Neural crest cell (in vitro differentiated cells): ENCODE measurements at regions not wholly inside any gene's neighbourhood (a gene's known extent, or its start where the extent isn't known, plus 50 kb on each side); places are given as distances from the start of the nearest gene placed in this dataset.

ENCODE experiments used
- DNase-seq: peaks from one replicate; pipeline ENCODE4 v3.0.0; 2021; ENCODE audit warnings: low read depth, mixed read lengths, low spot score
- H3K27ac Mint-ChIP-seq: one replicate; pipeline ENCODE4 v1.8.0; 2021; ENCODE audit warnings: mild to moderate bottlenecking, mixed read lengths; ENCODE audit not compliant: unreplicated experiment
- H3K27me3 Mint-ChIP-seq: 2 replicates; pipeline ENCODE4 v1.8.0; 2021; ENCODE audit warnings: low read depth, mild to moderate bottlenecking, mixed read lengths
- H3K36me3 Mint-ChIP-seq: 2 replicates; pipeline ENCODE4 v1.8.0; 2021; ENCODE audit warnings: low read depth, mild to moderate bottlenecking, mixed read lengths
- H3K4me1 Mint-ChIP-seq: 2 replicates; pipeline ENCODE4 v1.8.0; 2021; ENCODE audit warnings: mixed read lengths
- H3K4me3 Mint-ChIP-seq: one replicate; pipeline ENCODE4 v1.8.0; 2021; ENCODE audit warnings: mild to moderate bottlenecking, mixed read lengths
- H3K9me3 Mint-ChIP-seq: 2 replicates; pipeline ENCODE4 v1.8.0; 2021; ENCODE audit warnings: mixed read lengths
- CTCF ChIP-seq: fragments of 200-600 bp; sonication (generic); conservative IDR thresholded peaks from 2 replicates; pipeline ENCODE4 v1.5.0; 2021; ENCODE audit warnings: antibody characterized with exemption, mild to moderate bottlenecking

- peaks cover 7% of the 10 kb centered on the region for H3K9me3 Mint-ChIP-seq
- no peaks in the 10 kb centered on the region for H3K36me3 Mint-ChIP-seq
- H3K27me3 Mint-ChIP-seq, result no peaks in the 10 kb centered on the region
- H3K4me3 Mint-ChIP-seq, result no peak overlapping the region
- peaks cover 21% of the 10 kb centered on the region for H3K4me1 Mint-ChIP-seq
- DNase-seq, result no peak
- no peak for TF ChIP-seq CTCF
- H3K27ac Mint-ChIP-seq, result no peak overlapping the region
These were observed 327.8 kb upstream of the HAND2 start for GRCh38 chr4:173857828-173858227.

- Mint-ChIP-seq H3K27me3 (no peaks in the 10 kb centered on the region), H3K4me3 (no peak overlapping the region), H3K9me3 (peaks cover 9% of the 10 kb centered on the region), H3K27ac (no peak overlapping the region), H3K4me1 (peaks cover 17% of the 10 kb centered on the region), H3K36me3 (no peaks in the 10 kb centered on the region)
- no peak for TF ChIP-seq CTCF
- DNase-seq, result no peak
These were observed 325.0 kb upstream of the HAND2 start for GRCh38 chr4:173855015-173855414.

GRCh38 chr4:173852775-173853174 is 322.7 kb upstream of the HAND2 start:
- H3K4me3 Mint-ChIP-seq, result no peak overlapping the region
- no peak for DNase-seq
- H3K4me1 Mint-ChIP-seq, result no peaks in the 10 kb centered on the region
- no peaks in the 10 kb centered on the region for H3K27me3 Mint-ChIP-seq
- H3K9me3 Mint-ChIP-seq, result peaks cover 6% of the 10 kb centered on the region
- H3K36me3 Mint-ChIP-seq, result no peaks in the 10 kb centered on the region
- no peak overlapping the region for H3K27ac Mint-ChIP-seq
- TF ChIP-seq CTCF, result no peak

GRCh38 chr4:173845580-173845979 is 315.6 kb upstream of the HAND2 start:
- Mint-ChIP-seq H3K27me3 (no peaks in the 10 kb centered on the region), H3K27ac (no peak overlapping the region), H3K4me1 (no peaks in the 10 kb centered on the region), H3K4me3 (no peak overlapping the region), H3K9me3 (peaks cover 10% of the 10 kb centered on the region), H3K36me3 (no peaks in the 10 kb centered on the region)
- no peak for TF ChIP-seq CTCF
- no peak for DNase-seq

- H3K36me3 Mint-ChIP-seq, result no peaks in the 10 kb centered on the region
- no peak overlapping the region for H3K27ac Mint-ChIP-seq
- peaks cover 12% of the 10 kb centered on the region for H3K4me1 Mint-ChIP-seq
- H3K4me3 Mint-ChIP-seq, result no peak overlapping the region
- no peak for TF ChIP-seq CTCF
- H3K9me3 Mint-ChIP-seq, result peaks cover 10% of the 10 kb centered on the region
- DNase-seq, result no peak
- no peaks in the 10 kb centered on the region for H3K27me3 Mint-ChIP-seq
These were observed 309.8 kb upstream of the HAND2 start for GRCh38 chr4:173839865-173840264.

- no peak for DNase-seq
- no peak for TF ChIP-seq CTCF
- Mint-ChIP-seq H3K27ac (no peak overlapping the region), H3K36me3 (no peaks in the 10 kb centered on the region), H3K4me1 (peaks cover 12% of the 10 kb centered on the region), H3K9me3 (peaks cover 5% of the 10 kb centered on the region), H3K27me3 (no peaks in the 10 kb centered on the region), H3K4me3 (no peak overlapping the region)
These were observed 307.5 kb upstream of the HAND2 start for GRCh38 chr4:173837517-173837916.
